ENCODE measurements at regions not wholly inside any gene's neighbourhood (a gene's known extent, or its start where the extent isn't known, plus 50 kb on each side); places are given as distances from the start of the nearest gene placed in this dataset.

GRCh38 chr11:23893126-23893525 lies 603.7 kb upstream of the LUZP2 start:
- no peak for TF ChIP-seq CTCF (IDR thresholded peaks at IDR 0.05; ENCODE audit: insufficient read depth, low read depth, low read length)
- no peak for TF ChIP-seq EZH2 (IDR thresholded peaks at IDR 0.05; ENCODE audit: insufficient read depth, low read length)
